Activated T-cell treated with anti-CD3 and anti-CD28 coated beads for 4 hours (primary cell): ENCODE measurements at regions not wholly inside any gene's neighbourhood (a gene's known extent, or its start where the extent isn't known, plus 50 kb on each side); places are given as distances from the start of the nearest gene placed in this dataset.

Source experiments
- DNase-seq: peaks from one replicate; pipeline ENCODE4 v3.0.0-alpha.2; 2020

GRCh38 chr5:175162036-175162435, 281.9 kb downstream of the DRD1 start:
- no peak for DNase-seq

GRCh38 chr5:175159956-175160355, 284.0 kb downstream of the DRD1 start:
- no peak for DNase-seq

- DNase-seq: no peak
Measured at GRCh38 chr5:175148636-175149172, 295.3 kb downstream of the DRD1 start.

GRCh38 chr5:175146733-175147132, 297.2 kb downstream of the DRD1 start:
- DNase-seq: no peak

- no peak for DNase-seq
Measured at GRCh38 chr5:175141421-175141820, 302.6 kb downstream of the DRD1 start.

- no peak for DNase-seq
Measured at GRCh38 chr5:175133185-175133584, 310.8 kb downstream of the DRD1 start.

- DNase-seq: no peak
Measured at GRCh38 chr5:175131432-175131831, 312.6 kb downstream of the DRD1 start.

GRCh38 chr5:175129619-175130018, 314.4 kb downstream of the DRD1 start:
- DNase-seq: no peak

GRCh38 chr5:175129121-175129520, 314.9 kb downstream of the DRD1 start:
- DNase-seq: no peak

- DNase-seq: no peak
Measured at GRCh38 chr5:175124821-175125220, 319.2 kb downstream of the DRD1 start.

- DNase-seq: no peak
Measured at GRCh38 chr5:175124251-175124813, 319.6 kb downstream of the DRD1 start.

- no peak for DNase-seq
Measured at GRCh38 chr5:175123542-175123941, 320.4 kb downstream of the DRD1 start.

- DNase-seq: no peak
Measured at GRCh38 chr5:175121457-175121856, 322.5 kb downstream of the DRD1 start.

GRCh38 chr5:175120412-175120811, 323.6 kb downstream of the DRD1 start:
- no peak for DNase-seq

- no peak for DNase-seq
Measured at GRCh38 chr5:175118700-175119309, 325.2 kb downstream of the DRD1 start.

- DNase-seq: no peak
Measured at GRCh38 chr5:175116466-175117048, 327.4 kb downstream of the DRD1 start.

- no peak for DNase-seq
Measured at GRCh38 chr5:175115831-175116230, 328.2 kb downstream of the DRD1 start.

- DNase-seq: no peak
Measured at GRCh38 chr5:175113947-175114346, 330.0 kb downstream of the DRD1 start.

- DNase-seq: no peak
Measured at GRCh38 chr5:175109058-175109755, 334.8 kb downstream of the DRD1 start.

- DNase-seq: no peak
Measured at GRCh38 chr5:175107865-175108264, 336.1 kb downstream of the DRD1 start.

GRCh38 chr5:175107028-175107588, 336.9 kb downstream of the DRD1 start:
- DNase-seq: no peak

- DNase-seq: no peak
Measured at GRCh38 chr5:175104677-175105076, 339.3 kb downstream of the DRD1 start.

- DNase-seq: no peak
Measured at GRCh38 chr5:175103746-175104145, 340.2 kb downstream of the DRD1 start.

GRCh38 chr5:175102717-175103116, 341.3 kb downstream of the DRD1 start:
- DNase-seq: no peak
